ENCODE measurements at regions not wholly inside any gene's neighbourhood (a gene's known extent, or its start where the extent isn't known, plus 50 kb on each side); places are given as distances from the start of the nearest gene placed in this dataset.

DNA sequence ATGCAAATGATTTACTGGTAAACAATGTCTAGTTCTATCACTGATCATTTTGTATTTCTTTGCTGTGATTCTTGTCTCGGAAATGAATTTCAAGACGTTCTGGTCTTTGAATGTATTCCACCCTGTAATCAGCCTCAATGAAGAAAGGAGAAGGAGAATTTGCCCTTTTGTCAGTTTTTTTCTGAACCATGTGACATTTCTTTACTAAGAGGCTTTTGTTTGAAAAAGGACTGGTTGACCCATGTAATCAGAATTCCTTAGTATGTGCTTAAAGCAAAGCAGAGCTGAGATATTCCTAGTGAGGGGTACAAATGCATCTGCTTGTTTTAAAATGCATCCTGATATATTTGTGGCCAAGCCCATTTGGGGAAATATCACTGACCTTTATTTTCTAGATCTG, 581.6 kb downstream of the ETV1 start:
- Histone ChIP-seq H3K27me3 (ENCODE audit: insufficient read depth in 3 of 3, low read length in 2 of 3) (no peaks in the 10 kb centered on the region), H3K4me3 (no peak overlapping the region), H3K36me3 (ENCODE audit: insufficient read depth in 1 of 2, low read depth in 1 of 2) (no peaks in the 10 kb centered on the region), H3K9me3 (no peaks in the 10 kb centered on the region), H3K4me1 (no peaks in the 10 kb centered on the region), H3K27ac (no peak overlapping the region)
- no peak for ATAC-seq
- 78 to 84% (median 78%) methylated on average over 2 of the region's 2 CpGs for WGBS, 3 donors
- TF ChIP-seq, protein P1, sequence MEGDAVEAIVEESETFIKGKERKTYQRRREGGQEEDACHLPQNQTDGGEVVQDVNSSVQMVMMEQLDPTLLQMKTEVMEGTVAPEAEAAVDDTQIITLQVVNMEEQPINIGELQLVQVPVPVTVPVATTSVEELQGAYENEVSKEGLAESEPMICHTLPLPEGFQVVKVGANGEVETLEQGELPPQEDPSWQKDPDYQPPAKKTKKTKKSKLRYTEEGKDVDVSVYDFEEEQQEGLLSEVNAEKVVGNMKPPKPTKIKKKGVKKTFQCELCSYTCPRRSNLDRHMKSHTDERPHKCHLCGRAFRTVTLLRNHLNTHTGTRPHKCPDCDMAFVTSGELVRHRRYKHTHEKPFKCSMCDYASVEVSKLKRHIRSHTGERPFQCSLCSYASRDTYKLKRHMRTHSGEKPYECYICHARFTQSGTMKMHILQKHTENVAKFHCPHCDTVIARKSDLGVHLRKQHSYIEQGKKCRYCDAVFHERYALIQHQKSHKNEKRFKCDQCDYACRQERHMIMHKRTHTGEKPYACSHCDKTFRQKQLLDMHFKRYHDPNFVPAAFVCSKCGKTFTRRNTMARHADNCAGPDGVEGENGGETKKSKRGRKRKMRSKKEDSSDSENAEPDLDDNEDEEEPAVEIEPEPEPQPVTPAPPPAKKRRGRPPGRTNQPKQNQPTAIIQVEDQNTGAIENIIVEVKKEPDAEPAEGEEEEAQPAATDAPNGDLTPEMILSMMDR (IDR thresholded peaks at IDR 0.05) = no peak
- DNase-seq = no peak
- intact Hi-C loops (cut with DNase I) = no loop called here

DNA sequence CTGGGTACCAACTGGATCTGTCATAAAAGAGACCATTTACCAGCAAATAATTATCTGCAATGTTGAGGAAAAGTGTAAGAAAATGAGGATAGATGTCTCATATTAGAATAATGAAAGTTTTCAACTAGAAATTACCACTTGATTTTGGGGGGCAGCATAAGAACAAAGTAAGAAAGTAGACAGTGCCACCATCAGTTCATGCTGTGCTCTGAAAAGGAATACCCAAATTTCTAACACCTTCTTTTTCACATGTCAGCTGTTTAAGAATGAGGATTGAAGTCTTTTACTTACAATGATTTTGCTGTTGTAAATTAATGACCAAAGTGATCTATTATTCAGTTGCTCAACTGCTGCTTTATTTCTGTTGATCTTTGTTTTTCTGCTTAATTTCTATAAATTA, 578.3 kb downstream of the ETV1 start:
- H3K27me3 ChIP-seq (ENCODE audit: insufficient read depth in 3 of 3, low read length in 2 of 3) = no peaks in the 10 kb centered on the region
- no peak overlapping the region for H3K27ac ChIP-seq
- ATAC-seq (no peak), DNase-seq (no peak)
- intact Hi-C loops (cut with DNase I) = no loop called here
- no peaks in the 10 kb centered on the region for H3K9me3 ChIP-seq
- peaks cover 4% of the 10 kb centered on the region for H3K4me1 ChIP-seq
- no peaks in the 10 kb centered on the region for H3K36me3 ChIP-seq (ENCODE audit: insufficient read depth in 1 of 2, low read depth in 1 of 2)
- TF ChIP-seq, protein P1 (IDR thresholded peaks at IDR 0.05) = no peak
- no peak overlapping the region for H3K4me3 ChIP-seq

- DNase-seq (no peak), ATAC-seq (no peak)
- H3K4me3 ChIP-seq = no peak overlapping the region
- no peaks in the 10 kb centered on the region for H3K27me3 ChIP-seq (ENCODE audit: insufficient read depth in 3 of 3, low read length in 2 of 3)
- peaks cover 4% of the 10 kb centered on the region for H3K4me1 ChIP-seq
- H3K36me3 ChIP-seq (ENCODE audit: insufficient read depth in 1 of 2, low read depth in 1 of 2) = no peaks in the 10 kb centered on the region
- WGBS, 3 donors = 76 to 81% (median 80%) methylated on average over 3 of the region's 3 CpGs
- H3K9me3 ChIP-seq = no peaks in the 10 kb centered on the region
- TF ChIP-seq, protein P1 (IDR thresholded peaks at IDR 0.05) = no peak
- intact Hi-C loops (cut with DNase I) = no loop called here
- no peak overlapping the region for H3K27ac ChIP-seq
Measured at GRCh38 chr7:13411636-13412035, 577.8 kb downstream of the ETV1 start.

DNA sequence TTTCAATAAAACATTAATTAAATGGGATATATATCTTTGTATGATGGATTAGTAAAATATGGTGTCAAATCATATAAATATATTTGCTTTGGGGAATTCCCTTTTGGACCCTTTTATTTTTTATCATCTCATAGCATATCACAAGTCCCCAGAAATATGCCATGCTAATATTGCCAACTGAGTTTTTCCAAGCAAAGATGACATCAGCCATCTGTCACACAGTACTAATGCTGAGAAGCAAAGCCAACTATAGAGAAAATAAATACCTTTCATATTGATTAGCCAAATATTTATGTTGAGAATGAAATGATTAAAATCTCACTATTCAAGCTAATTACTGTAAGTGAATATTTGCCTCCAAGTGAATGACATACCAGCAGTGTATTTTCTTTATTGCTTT, 575.3 kb downstream of the ETV1 start:
- no peak overlapping the region for H3K27ac ChIP-seq
- H3K36me3 ChIP-seq (ENCODE audit: insufficient read depth in 1 of 2, low read depth in 1 of 2) = no peaks in the 10 kb centered on the region
- TF ChIP-seq, protein P1 (IDR thresholded peaks at IDR 0.05) = no peak
- peak overlapping the region; percentile 52 for H3K4me3 ChIP-seq
- no peak for DNase-seq
- intact Hi-C loops (cut with DNase I) = no loop called here
- no peak for ATAC-seq
- peaks cover 17% of the 10 kb centered on the region for H3K9me3 ChIP-seq
- H3K27me3 ChIP-seq (ENCODE audit: insufficient read depth in 3 of 3, low read length in 2 of 3) = no peaks in the 10 kb centered on the region
- H3K4me1 ChIP-seq = peaks cover 4% of the 10 kb centered on the region

GRCh38 chr7:13414661-13415107, 574.8 kb downstream of the ETV1 start:
- WGBS, 3 donors = 15 to 37% (median 23%) methylated on average over 5 of the region's 5 CpGs
- TF ChIP-seq, protein P1 (IDR thresholded peaks at IDR 0.05) = no peak
- peaks cover 18% of the 10 kb centered on the region for H3K9me3 ChIP-seq
- intact Hi-C loops (cut with DNase I) = no loop called here
- H3K36me3 ChIP-seq (ENCODE audit: insufficient read depth in 1 of 2, low read depth in 1 of 2) = no peaks in the 10 kb centered on the region
- ATAC-seq (peak; percentile 71 to 95 (median 82)), DNase-seq (no peak)
- H3K27me3 ChIP-seq (ENCODE audit: insufficient read depth in 3 of 3, low read length in 2 of 3) = no peaks in the 10 kb centered on the region
- peak overlapping the region; percentile 52 for H3K4me3 ChIP-seq
- H3K27ac ChIP-seq = no peak overlapping the region
- H3K4me1 ChIP-seq = peaks cover 4% of the 10 kb centered on the region

Measured in psoas muscle (tissue), 7 donors.